AG04450 (cell line): ENCODE measurements at regions not wholly inside any gene's neighbourhood (a gene's known extent, or its start where the extent isn't known, plus 50 kb on each side); places are given as distances from the start of the nearest gene placed in this dataset.

ENCODE experiments used
- CTCF ChIA-PET: fragments of 300-600, 350-600 bp; formaldehyde crosslinking; extraction: SDS; loops from one replicate; lab custom pipeline; 2022; ENCODE audit warnings: antibody characterized with exemption, inconsistent platforms; lab: Charles Lee
- POLR2A ChIA-PET: fragments of 350-600 bp; formaldehyde crosslinking; extraction: SDS; loops from one replicate; lab custom pipeline; 2021; ENCODE audit warnings: antibody characterized with exemption, inconsistent platforms; lab: Yijun Ruan, JAX
- DNase-seq: peaks from one replicate; pipeline ENCODE4 v3.0.0-alpha.2; 2011; ENCODE audit warnings: low read depth, low spot score
- H3K27ac ChIP-seq: one replicate; pipeline ENCODE4 v1.5.1; 2012; ENCODE audit warnings: low read depth, low read length, control low read depth
- H3K27me3 ChIP-seq: one replicate; pipeline ENCODE4 v1.6.0; 2012; ENCODE audit warnings: low read length; ENCODE audit not compliant: control insufficient read depth, insufficient read depth
- H3K4me3 ChIP-seq: 2 replicates; pipeline ENCODE4 v1.5.1; 2011; ENCODE audit warnings: mild to moderate bottlenecking, low read depth, low read length, control low read depth
- H3K9me3 ChIP-seq: 2 replicates; pipeline ENCODE4 v1.5.1; 2012; ENCODE audit warnings: low read length; ENCODE audit not compliant: control insufficient read depth, insufficient read depth
- CTCF ChIP-seq: IDR thresholded peaks from 2 replicates; pipeline ENCODE4 v1.5.1; 2011; ENCODE audit warnings: low read depth, low read length, control low read depth, inconsistent platforms

GRCh38 chr3:176930942-176931341 lies 266.3 kb downstream of the TBL1XR1 start:
- TF ChIP-seq CTCF: no peak
- ChIA-PET CTCF (interaction anchor here (4.0 kb wide), 1 partner anchor 8 kb away, joined by 23 read pairs; no protein-coding TSS in a partner anchor), POLR2A (no interaction called here)
- Histone ChIP-seq H3K27me3 (no peaks in the 10 kb centered on the region), H3K4me3 (no peak overlapping the region), H3K9me3 (no peaks in the 10 kb centered on the region), H3K27ac (no peak overlapping the region)
- DNase-seq: no peak

GRCh38 chr3:176928582-176928931 lies 268.7 kb downstream of the TBL1XR1 start:
- Histone ChIP-seq H3K27ac (no peak overlapping the region), H3K27me3 (no peaks in the 10 kb centered on the region), H3K4me3 (no peak overlapping the region), H3K9me3 (no peaks in the 10 kb centered on the region)
- no peak for DNase-seq
- ChIA-PET POLR2A (no interaction called here), CTCF (interaction anchor here (0.7 to 4.0 kb wide), 2 partner anchors 10 to 308 kb away, joined by 4 to 23 read pairs; no protein-coding TSS in a partner anchor)
- no peak for TF ChIP-seq CTCF

GRCh38 chr3:176927706-176928581 lies 269.3 kb downstream of the TBL1XR1 start:
- no peak for DNase-seq
- Histone ChIP-seq H3K27ac (no peak overlapping the region), H3K4me3 (no peak overlapping the region), H3K27me3 (no peaks in the 10 kb centered on the region), H3K9me3 (no peaks in the 10 kb centered on the region)
- ChIA-PET CTCF (interaction anchor here (0.7 to 4.0 kb wide), 4 partner anchors 11 to 619 kb away, joined by 3 to 23 read pairs (median 4); no protein-coding TSS in a partner anchor), POLR2A (no interaction called here)
- no peak for TF ChIP-seq CTCF

- Histone ChIP-seq H3K9me3 (no peaks in the 10 kb centered on the region), H3K27me3 (no peaks in the 10 kb centered on the region), H3K27ac (no peak overlapping the region), H3K4me3 (no peak overlapping the region)
- CTCF ChIA-PET: interaction anchor here (1.8 to 4.0 kb wide), 2 partner anchors 11 to 55 kb away, joined by 3 to 23 read pairs; no protein-coding TSS in a partner anchor
- POLR2A ChIA-PET: no interaction called here
- DNase-seq: no peak
- no peak for TF ChIP-seq CTCF
Measured at GRCh38 chr3:176927280-176927679, 270.0 kb downstream of the TBL1XR1 start.

- Histone ChIP-seq H3K9me3 (no peaks in the 10 kb centered on the region), H3K27ac (no peak overlapping the region), H3K4me3 (no peak overlapping the region), H3K27me3 (no peaks in the 10 kb centered on the region)
- CTCF ChIA-PET: interaction anchor here (1.8 kb wide), 1 partner anchor 55 kb away, joined by 3 read pairs; no protein-coding TSS in a partner anchor
- TF ChIP-seq CTCF: no peak
- POLR2A ChIA-PET: no interaction called here
- no peak for DNase-seq
Measured at GRCh38 chr3:176926688-176927087, 270.6 kb downstream of the TBL1XR1 start.
